ENCODE measurements at regions not wholly inside any gene's neighbourhood (a gene's known extent, or its start where the extent isn't known, plus 50 kb on each side); places are given as distances from the start of the nearest gene placed in this dataset.

GRCh38 chr6:68527691-68528090 is 107.4 kb upstream of the ADGRB3 start:
- no peaks in the 10 kb centered on the region for H3K36me3 ChIP-seq (replicated peaks in 1 of 2; ENCODE audit: control insufficient read depth in 2 of 2, insufficient read depth in 2 of 2, low read length in 2 of 2)
- peak overlapping the region; percentile 23 for H2AFZ ChIP-seq (ENCODE audit: low read length)
- H2BK120ac ChIP-seq (ENCODE audit: low read depth, low read length), result no peak overlapping the region
- H3K14ac ChIP-seq (ENCODE audit: low read length), result no peak overlapping the region
- H3K9me3 ChIP-seq (replicated peaks in 1 of 2; ENCODE audit: control insufficient read depth in 2 of 2, insufficient read depth in 1 of 2, low read depth in 1 of 2, low read length in 2 of 2), result no peaks in the 10 kb centered on the region
- peak overlapping the region; percentile 79 for H2BK12ac ChIP-seq (ENCODE audit: low read length)
- H4K8ac ChIP-seq (ENCODE audit: low read depth, low read length), result no peak overlapping the region
- no peak for DNase-seq (ENCODE audit: low spot score)
- no peaks in the 10 kb centered on the region for H3K79me1 ChIP-seq (ENCODE audit: low read depth, low read length)
- no peak overlapping the region for H3K27ac ChIP-seq (replicated peaks; ENCODE audit: low read length)
- no peak overlapping the region for H3K4ac ChIP-seq (ENCODE audit: low read length)
- no peak overlapping the region for H2AK5ac ChIP-seq (ENCODE audit: low read depth, low read length)
- no peak overlapping the region for H3K4me2 ChIP-seq (ENCODE audit: insufficient read depth, low read length, poor library complexity, severe bottlenecking)
- no peaks in the 10 kb centered on the region for H3K27me3 ChIP-seq (ENCODE audit: control insufficient read depth in 3 of 3, insufficient read depth in 3 of 3, low read depth in 1 of 3, low read length in 3 of 3)
- H3K9ac ChIP-seq (ENCODE audit: low read depth, low read length, poor library complexity), result no peak overlapping the region
- H3K4me3 ChIP-seq (ENCODE audit: low read length in 2 of 2), result no peak overlapping the region
- WGBS, 2 donors (ENCODE audit: extremely low coverage in 2 of 2, insufficient read length in 2 of 2, insufficient replicate concordance in 1 of 2), result no CpG with 5 or more reads among the region's 4 CpGs
- no peak overlapping the region for H4K91ac ChIP-seq (ENCODE audit: low read depth, low read length, poor library complexity)
- H3K4me1 ChIP-seq (ENCODE audit: control insufficient read depth in 2 of 2, insufficient read depth in 1 of 2, low read depth in 1 of 2, low read length in 2 of 2), result no peaks in the 10 kb centered on the region
- H2BK5ac ChIP-seq (ENCODE audit: low read length), result no peak overlapping the region
- no peak overlapping the region for H3K18ac ChIP-seq (ENCODE audit: low read length)
- no peak overlapping the region for H3K23ac ChIP-seq (ENCODE audit: low read depth, low read length, poor library complexity)
- H2BK15ac ChIP-seq (ENCODE audit: low read length), result no peak overlapping the region

- Histone ChIP-seq H3K9ac (ENCODE audit: low read depth, low read length, poor library complexity) (no peak overlapping the region), H2BK15ac (ENCODE audit: low read length) (no peak overlapping the region), H3K4me2 (ENCODE audit: insufficient read depth, low read length, poor library complexity, severe bottlenecking) (no peak overlapping the region), H3K14ac (ENCODE audit: low read length) (no peak overlapping the region), H2BK12ac (ENCODE audit: low read length) (no peak overlapping the region), H2BK120ac (ENCODE audit: low read depth, low read length) (no peak overlapping the region), H3K4ac (ENCODE audit: low read length) (no peak overlapping the region), H3K79me1 (ENCODE audit: low read depth, low read length) (no peaks in the 10 kb centered on the region), H3K27ac (replicated peaks; ENCODE audit: low read length) (no peak overlapping the region), H3K36me3 (replicated peaks in 1 of 2; ENCODE audit: control insufficient read depth in 2 of 2, insufficient read depth in 2 of 2, low read length in 2 of 2) (no peaks in the 10 kb centered on the region), H3K4me1 (ENCODE audit: control insufficient read depth in 2 of 2, insufficient read depth in 1 of 2, low read depth in 1 of 2, low read length in 2 of 2) (no peaks in the 10 kb centered on the region), H2AK5ac (ENCODE audit: low read depth, low read length) (no peak overlapping the region), H3K23ac (ENCODE audit: low read depth, low read length, poor library complexity) (no peak overlapping the region), H3K27me3 (ENCODE audit: control insufficient read depth in 3 of 3, insufficient read depth in 3 of 3, low read depth in 1 of 3, low read length in 3 of 3) (no peaks in the 10 kb centered on the region), H4K8ac (ENCODE audit: low read depth, low read length) (no peak overlapping the region), H2AFZ (ENCODE audit: low read length) (no peak overlapping the region), H2BK5ac (ENCODE audit: low read length) (no peak overlapping the region), H3K4me3 (ENCODE audit: low read length in 2 of 2) (no peak overlapping the region), H4K91ac (ENCODE audit: low read depth, low read length, poor library complexity) (no peak overlapping the region), H3K18ac (ENCODE audit: low read length) (no peak overlapping the region), H3K9me3 (replicated peaks in 1 of 2; ENCODE audit: control insufficient read depth in 2 of 2, insufficient read depth in 1 of 2, low read depth in 1 of 2, low read length in 2 of 2) (no peaks in the 10 kb centered on the region)
- DNase-seq (ENCODE audit: low spot score), result no peak
- WGBS, 2 donors (ENCODE audit: extremely low coverage in 2 of 2, insufficient read length in 2 of 2, insufficient replicate concordance in 1 of 2), result no CpG with 5 or more reads among the region's 6 CpGs
These were observed 128.2 kb upstream of the ADGRB3 start for GRCh38 chr6:68506911-68507310.

- Histone ChIP-seq H3K4me3 (ENCODE audit: low read length in 2 of 2) (no peak overlapping the region), H3K18ac (ENCODE audit: low read length) (no peak overlapping the region), H2BK15ac (ENCODE audit: low read length) (no peak overlapping the region), H3K4me2 (ENCODE audit: insufficient read depth, low read length, poor library complexity, severe bottlenecking) (no peak overlapping the region), H3K9ac (ENCODE audit: low read depth, low read length, poor library complexity) (no peak overlapping the region), H2AFZ (ENCODE audit: low read length) (peak overlapping the region; percentile 31), H3K27me3 (ENCODE audit: control insufficient read depth in 3 of 3, insufficient read depth in 3 of 3, low read depth in 1 of 3, low read length in 3 of 3) (no peaks in the 10 kb centered on the region), H2BK12ac (ENCODE audit: low read length) (no peak overlapping the region), H3K14ac (ENCODE audit: low read length) (no peak overlapping the region), H2BK5ac (ENCODE audit: low read length) (no peak overlapping the region), H3K36me3 (replicated peaks in 1 of 2; ENCODE audit: control insufficient read depth in 2 of 2, insufficient read depth in 2 of 2, low read length in 2 of 2) (no peaks in the 10 kb centered on the region), H4K8ac (ENCODE audit: low read depth, low read length) (no peak overlapping the region), H3K9me3 (replicated peaks in 1 of 2; ENCODE audit: control insufficient read depth in 2 of 2, insufficient read depth in 1 of 2, low read depth in 1 of 2, low read length in 2 of 2) (no peaks in the 10 kb centered on the region), H3K4me1 (ENCODE audit: control insufficient read depth in 2 of 2, insufficient read depth in 1 of 2, low read depth in 1 of 2, low read length in 2 of 2) (no peaks in the 10 kb centered on the region), H3K4ac (ENCODE audit: low read length) (no peak overlapping the region), H2AK5ac (ENCODE audit: low read depth, low read length) (no peak overlapping the region), H3K23ac (ENCODE audit: low read depth, low read length, poor library complexity) (no peak overlapping the region), H4K91ac (ENCODE audit: low read depth, low read length, poor library complexity) (no peak overlapping the region), H3K27ac (replicated peaks; ENCODE audit: low read length) (no peak overlapping the region), H3K79me1 (ENCODE audit: low read depth, low read length) (no peaks in the 10 kb centered on the region), H2BK120ac (ENCODE audit: low read depth, low read length) (no peak overlapping the region)
- no CpG with 5 or more reads among the region's 1 CpG for WGBS, 2 donors (ENCODE audit: extremely low coverage in 2 of 2, insufficient read length in 2 of 2, insufficient replicate concordance in 1 of 2)
- no peak for DNase-seq (ENCODE audit: low spot score)
These were observed 132.1 kb upstream of the ADGRB3 start for GRCh38 chr6:68502946-68503345.

- Histone ChIP-seq H3K4ac (ENCODE audit: low read length) (no peak overlapping the region), H3K14ac (ENCODE audit: low read length) (no peak overlapping the region), H3K9ac (ENCODE audit: low read depth, low read length, poor library complexity) (no peak overlapping the region), H2BK15ac (ENCODE audit: low read length) (no peak overlapping the region), H2AFZ (ENCODE audit: low read length) (no peak overlapping the region), H4K91ac (ENCODE audit: low read depth, low read length, poor library complexity) (no peak overlapping the region), H3K4me2 (ENCODE audit: insufficient read depth, low read length, poor library complexity, severe bottlenecking) (no peak overlapping the region), H3K36me3 (replicated peaks in 1 of 2; ENCODE audit: control insufficient read depth in 2 of 2, insufficient read depth in 2 of 2, low read length in 2 of 2) (no peaks in the 10 kb centered on the region), H3K18ac (ENCODE audit: low read length) (no peak overlapping the region), H3K79me1 (ENCODE audit: low read depth, low read length) (no peaks in the 10 kb centered on the region), H3K4me3 (ENCODE audit: low read length in 2 of 2) (no peak overlapping the region), H3K9me3 (replicated peaks in 1 of 2; ENCODE audit: control insufficient read depth in 2 of 2, insufficient read depth in 1 of 2, low read depth in 1 of 2, low read length in 2 of 2) (no peaks in the 10 kb centered on the region), H3K23ac (ENCODE audit: low read depth, low read length, poor library complexity) (no peak overlapping the region), H2BK12ac (ENCODE audit: low read length) (no peak overlapping the region), H2BK120ac (ENCODE audit: low read depth, low read length) (no peak overlapping the region), H3K4me1 (ENCODE audit: control insufficient read depth in 2 of 2, insufficient read depth in 1 of 2, low read depth in 1 of 2, low read length in 2 of 2) (no peaks in the 10 kb centered on the region), H3K27ac (replicated peaks; ENCODE audit: low read length) (no peak overlapping the region), H2BK5ac (ENCODE audit: low read length) (no peak overlapping the region), H4K8ac (ENCODE audit: low read depth, low read length) (no peak overlapping the region), H3K27me3 (ENCODE audit: control insufficient read depth in 3 of 3, insufficient read depth in 3 of 3, low read depth in 1 of 3, low read length in 3 of 3) (no peaks in the 10 kb centered on the region), H2AK5ac (ENCODE audit: low read depth, low read length) (no peak overlapping the region)
- no peak for DNase-seq (ENCODE audit: low spot score)
- no CpG with 5 or more reads among the region's 1 CpG for WGBS, 2 donors (ENCODE audit: extremely low coverage in 2 of 2, insufficient read length in 2 of 2, insufficient replicate concordance in 1 of 2)
These were observed 137.2 kb upstream of the ADGRB3 start for GRCh38 chr6:68497927-68498326.

Measured in neuronal stem cell (in vitro differentiated cells).